UCSD-AML1 (cell line): ENCODE measurements at regions not wholly inside any gene's neighbourhood (a gene's known extent, or its start where the extent isn't known, plus 50 kb on each side); places are given as distances from the start of the nearest gene placed in this dataset.
"Not testable (repeated sequence)": the region's sequence is repeated elsewhere in the genome, so short reads cannot be mapped to it uniquely, and the experiment has no call there.

Experiments
- DNase-seq: peaks from one replicate; lab custom pipeline; 2025; ENCODE audit not compliant: unreplicated experiment; lab: John Stamatoyannopoulos, UW

DNA sequence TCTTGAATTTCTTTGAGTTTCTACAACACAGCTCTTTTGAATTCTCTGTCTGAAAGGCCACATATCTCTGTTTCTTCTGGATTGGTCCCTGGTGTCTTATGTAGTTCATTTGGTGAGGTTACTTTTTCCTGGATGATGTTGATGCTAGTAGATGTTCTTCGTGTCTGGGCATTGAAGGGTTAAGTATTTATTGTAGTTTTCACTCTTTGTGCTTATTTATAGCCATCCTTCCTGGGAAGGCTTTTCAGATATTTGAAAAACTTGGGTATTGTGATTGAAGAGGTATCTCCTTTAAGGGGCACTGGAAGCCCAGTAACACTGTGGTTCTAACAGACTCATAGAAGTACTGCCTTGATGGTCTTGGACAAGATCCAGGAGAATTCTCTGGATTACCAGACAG is 338.5 kb upstream of the SPRY2 start:
- no peak for DNase-seq

GRCh38 chr13:80677227-80677626 is 336.3 kb upstream of the SPRY2 start:
- DNase-seq: no peak

GRCh38 chr13:80675442-80675841 is 334.5 kb upstream of the SPRY2 start:
- not testable (repeated sequence) for DNase-seq

DNA sequence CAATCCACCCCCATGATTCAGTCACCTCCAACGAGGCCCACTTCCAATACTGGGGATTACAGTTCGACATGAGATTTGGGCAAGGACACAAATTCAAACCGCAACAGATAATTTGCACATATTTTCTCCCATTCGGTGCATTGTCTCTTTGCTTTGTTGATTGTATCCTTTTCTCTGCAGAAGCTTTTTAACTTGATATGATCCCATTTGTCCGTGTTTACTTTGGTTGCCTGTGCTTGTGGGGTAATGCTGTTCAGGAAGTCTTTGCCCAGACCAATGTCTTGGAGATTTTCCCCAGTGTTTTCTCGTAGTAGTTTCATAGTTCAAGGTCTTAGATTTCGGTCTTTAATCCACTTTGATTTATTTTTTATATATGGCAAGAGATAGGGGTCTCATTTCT is 330.8 kb upstream of the SPRY2 start:
- DNase-seq: no peak

DNA sequence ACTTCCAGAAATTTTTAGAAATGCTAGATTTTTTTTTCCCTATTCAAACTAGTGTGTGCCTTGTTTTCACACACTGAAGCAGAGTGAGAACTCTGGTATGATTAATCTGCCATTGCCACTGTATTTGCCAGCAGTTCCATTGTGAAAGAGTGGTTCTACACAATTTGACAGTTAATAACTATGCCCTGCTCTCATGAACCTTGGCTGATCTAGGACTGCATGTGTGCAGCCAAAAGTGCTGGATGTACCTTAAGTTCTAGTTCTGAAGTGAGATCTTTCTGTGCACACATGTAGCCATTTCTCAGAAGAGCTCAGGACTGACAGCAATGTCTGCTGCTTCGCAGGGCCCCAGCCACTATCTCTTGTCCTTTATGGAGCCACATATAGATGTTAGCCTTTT is 328.2 kb upstream of the SPRY2 start:
- no peak for DNase-seq

DNA sequence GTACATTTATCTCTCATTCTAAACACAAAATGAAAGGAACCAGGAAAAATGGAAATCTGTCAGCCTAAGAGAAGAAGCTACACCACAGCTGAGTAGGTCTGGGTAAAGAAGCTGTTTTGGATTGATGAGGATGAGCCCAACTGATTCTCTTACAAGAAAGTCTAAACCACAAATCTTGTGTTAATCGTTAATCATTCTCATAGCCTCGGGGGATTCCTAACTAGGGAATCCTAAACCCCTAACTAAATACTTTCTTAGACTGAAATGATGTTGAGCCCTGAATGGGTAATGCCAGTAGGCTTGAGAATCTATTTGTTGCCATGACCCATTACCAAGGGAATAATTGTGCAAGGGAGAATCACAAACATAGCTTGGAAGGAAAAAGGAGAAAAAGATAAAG is 327.5 kb upstream of the SPRY2 start:
- no peak for DNase-seq

DNA sequence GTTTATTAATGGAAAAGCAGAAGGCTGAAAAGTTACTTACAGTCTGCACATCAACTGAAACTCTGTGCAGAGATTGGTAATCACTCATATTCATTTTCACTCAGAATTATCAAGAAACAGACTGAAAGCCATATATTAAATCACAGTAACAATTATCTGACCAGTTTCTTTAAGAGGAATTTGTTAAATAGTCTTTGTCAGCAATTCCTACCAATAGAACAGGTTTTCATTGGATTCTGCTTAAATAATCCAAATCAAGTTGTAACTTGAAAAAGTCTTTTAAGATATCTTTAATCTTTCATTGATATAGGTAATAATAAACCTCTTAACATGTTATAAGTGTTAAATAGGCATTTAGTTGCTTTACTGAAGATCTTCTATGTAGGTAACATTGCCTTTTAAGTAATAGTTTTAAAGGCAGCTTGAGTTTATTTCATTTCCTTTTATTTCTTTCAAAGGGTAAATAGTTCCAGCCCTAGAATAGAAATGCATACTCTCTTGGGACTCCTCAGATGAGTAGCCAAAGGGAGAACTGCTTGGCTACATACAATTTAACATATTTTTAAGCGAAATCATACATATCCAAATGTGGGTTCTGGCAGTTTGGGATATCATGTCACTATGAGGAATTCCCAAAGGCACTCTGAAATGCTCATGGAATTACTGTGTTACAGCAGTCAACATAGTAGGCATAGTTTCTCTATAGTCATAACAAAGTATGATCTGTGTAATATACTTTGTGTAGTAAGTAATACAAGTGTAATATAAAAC is 326.0 kb upstream of the SPRY2 start:
- DNase-seq: no peak

GRCh38 chr13:80665792-80666333 is 324.9 kb upstream of the SPRY2 start:
- DNase-seq: no peak

DNA sequence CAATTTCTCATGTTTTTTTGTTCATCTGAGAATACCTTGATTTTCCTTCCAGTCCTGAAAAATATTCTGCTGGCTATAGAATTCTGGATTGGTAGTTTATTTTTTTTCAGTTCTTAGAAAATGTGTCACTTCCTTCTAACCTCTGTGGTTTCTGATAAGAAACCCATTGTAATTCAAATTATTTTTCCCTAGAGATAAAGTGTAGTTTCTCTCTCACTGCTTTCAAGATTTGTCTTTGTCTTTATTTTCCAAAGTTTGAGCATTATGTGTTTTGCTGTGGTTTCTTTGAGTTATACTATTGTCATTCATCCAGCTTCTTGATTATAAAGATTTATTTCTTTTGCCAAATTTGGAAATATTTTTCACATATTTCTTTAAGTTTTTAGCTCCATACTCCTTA is 324.0 kb upstream of the SPRY2 start:
- DNase-seq: no peak

GRCh38 chr13:80663788-80664187 is 322.9 kb upstream of the SPRY2 start:
- DNase-seq: no peak

DNA sequence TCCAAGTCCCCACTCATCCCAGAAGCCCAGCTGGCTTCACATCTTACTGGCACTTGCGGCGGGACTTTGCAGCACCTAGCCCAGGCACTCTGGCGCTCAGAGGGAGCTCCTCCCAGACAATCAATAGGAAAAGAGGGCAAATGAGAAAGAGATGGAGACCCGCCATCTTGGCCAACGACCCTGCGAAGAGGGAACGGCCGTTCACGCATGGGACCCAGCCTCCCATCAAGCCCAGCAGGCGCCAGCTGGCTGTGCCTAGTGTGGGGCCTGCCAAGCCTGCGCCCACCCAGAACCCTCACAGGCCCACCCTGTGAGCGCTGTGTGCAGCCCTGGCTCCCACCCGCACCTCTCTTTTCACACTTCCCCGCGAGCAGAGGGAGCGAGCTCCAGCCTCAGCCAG is 317.8 kb upstream of the SPRY2 start:
- no peak for DNase-seq

DNA sequence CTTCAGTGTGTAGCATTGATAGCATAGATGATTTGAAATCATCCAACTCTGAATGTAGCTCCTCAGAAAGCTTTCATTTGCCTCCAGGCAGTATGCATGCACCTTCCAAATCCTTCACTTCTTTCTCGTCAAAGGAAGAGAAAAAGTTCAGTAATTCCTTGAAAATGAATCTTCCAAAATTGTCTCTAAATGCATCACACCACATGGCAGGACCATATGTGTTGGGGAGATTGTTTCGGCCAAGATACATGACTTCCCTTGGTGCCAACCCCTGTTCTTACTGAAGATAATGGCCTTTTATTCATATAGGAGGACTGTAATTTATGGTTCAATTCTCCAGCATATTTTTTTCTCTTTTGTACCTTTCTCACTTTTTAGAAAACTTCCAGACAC is 315.6 kb upstream of the SPRY2 start:
- DNase-seq: no peak

- DNase-seq: no peak
Measured at GRCh38 chr13:80655778-80656511, 315.0 kb upstream of the SPRY2 start.

DNA sequence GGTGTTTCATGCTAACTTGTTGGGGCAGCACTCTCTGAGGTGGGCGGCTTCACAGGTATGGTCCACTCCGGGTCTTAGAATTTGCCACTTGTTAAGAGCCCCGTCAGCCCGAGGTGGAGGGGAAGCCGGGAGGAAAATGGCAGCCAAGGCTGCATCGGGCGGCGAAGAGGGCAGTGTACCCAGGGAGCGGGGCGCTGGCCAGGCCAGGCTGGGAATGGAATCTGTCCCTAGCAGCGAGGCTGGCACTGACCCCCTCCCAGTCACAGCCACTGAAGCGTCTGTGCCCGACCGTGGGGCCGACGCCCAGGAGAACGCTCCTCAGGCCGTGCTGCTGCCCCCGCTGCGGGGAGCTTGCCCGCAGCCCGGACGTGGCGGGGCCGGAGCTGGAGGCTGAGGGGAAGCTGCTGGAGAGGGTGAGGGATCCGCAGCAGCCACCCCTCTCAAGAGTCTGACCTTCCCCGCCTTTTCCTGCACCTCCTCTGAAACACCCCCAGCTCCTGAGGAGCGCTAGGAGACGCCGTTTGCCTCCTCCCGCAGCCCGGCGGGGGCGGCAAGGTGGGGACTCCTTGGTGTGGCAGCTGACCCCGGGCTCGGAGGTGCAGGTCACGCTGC is 313.8 kb upstream of the SPRY2 start:
- DNase-seq: no peak

GRCh38 chr13:80649274-80649673 is 308.3 kb upstream of the SPRY2 start:
- no peak for DNase-seq

GRCh38 chr13:80642641-80643040 is 301.7 kb upstream of the SPRY2 start:
- no peak for DNase-seq

DNA sequence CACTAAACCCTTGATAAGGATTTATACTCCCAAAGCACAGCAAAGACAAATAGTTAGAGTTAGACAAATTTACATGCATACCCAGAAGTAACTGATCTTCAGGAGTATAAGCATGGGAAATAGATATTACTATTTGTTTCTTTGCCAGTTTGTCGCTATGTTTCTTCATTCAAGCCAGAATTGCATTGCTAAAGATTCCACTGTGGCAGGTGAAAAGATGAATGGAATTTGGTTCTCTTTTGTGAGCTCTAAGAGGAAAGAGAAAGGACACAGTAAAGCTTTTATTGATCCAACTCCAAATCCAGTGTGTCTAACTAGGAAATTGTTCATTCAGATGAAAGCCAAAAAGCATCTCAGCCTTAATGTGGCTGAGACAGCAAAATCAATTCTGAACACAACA is 292.3 kb upstream of the SPRY2 start:
- no peak for DNase-seq

- DNase-seq: no peak
Measured at GRCh38 chr13:80630685-80631121, 289.8 kb upstream of the SPRY2 start.

DNA sequence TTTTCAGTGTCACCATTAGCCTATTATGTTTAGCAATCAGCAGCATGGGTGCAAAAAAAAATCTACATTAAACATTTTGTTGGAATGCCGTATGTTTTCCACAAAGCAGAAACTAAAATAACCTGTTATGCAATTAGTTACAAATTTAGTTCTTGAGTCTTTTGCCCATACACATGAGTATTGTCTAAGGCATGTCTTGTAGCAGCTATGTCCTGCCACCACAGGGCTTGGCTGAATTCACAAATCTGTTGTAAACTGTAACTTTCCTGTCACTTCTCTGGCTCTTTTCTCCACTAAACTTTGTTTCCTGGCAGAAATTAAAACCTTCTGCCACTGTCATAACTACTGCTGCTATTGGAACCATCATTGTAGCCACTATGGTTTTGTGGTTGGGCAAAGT is 277.9 kb upstream of the SPRY2 start:
- no peak for DNase-seq

GRCh38 chr13:80612804-80613203 is 271.9 kb upstream of the SPRY2 start:
- no peak for DNase-seq

- DNase-seq: no peak
Measured at GRCh38 chr13:80611310-80611709, 270.4 kb upstream of the SPRY2 start.

DNA sequence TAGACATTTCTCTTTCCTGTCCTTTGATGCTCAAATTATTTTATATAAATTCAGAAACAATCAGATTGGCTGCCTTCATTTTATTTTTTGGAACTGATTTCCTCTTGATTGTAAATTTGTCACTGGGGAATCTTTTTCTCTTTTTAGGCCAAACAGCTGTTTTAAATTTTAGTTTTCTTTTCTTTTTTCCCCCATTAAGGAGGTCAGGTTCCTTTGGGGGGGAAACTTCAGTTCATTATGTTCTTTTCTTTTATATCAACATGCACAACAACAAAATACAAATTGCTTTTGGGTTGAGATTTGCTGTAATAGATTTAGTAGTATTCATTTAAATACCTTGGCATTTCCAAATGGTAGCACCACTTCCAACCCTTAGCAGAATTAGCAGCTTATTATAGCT is 264.8 kb upstream of the SPRY2 start:
- DNase-seq: no peak
